ENCODE measurements at regions not wholly inside any gene's neighbourhood (a gene's known extent, or its start where the extent isn't known, plus 50 kb on each side); places are given as distances from the start of the nearest gene placed in this dataset.

DNA sequence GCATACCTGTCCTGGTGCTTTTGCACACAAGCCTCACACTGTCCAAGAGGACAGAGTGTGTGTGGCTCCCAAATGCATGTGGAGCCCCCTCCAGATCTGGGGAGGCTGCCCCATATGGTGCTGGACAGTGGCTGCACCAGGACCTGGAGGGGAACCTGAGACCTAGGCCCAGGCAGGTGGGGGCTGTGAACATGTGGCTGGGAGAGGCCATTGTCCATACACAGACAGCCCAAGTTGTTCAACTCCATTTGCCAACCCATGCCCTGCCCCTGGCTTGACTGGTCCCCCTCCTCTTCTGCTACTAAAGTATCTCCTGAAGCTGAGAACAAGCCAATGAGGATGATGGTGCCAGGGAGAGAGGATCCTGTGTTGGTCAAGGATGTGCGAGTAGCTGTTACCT lies 94.0 kb downstream of the ING1 start:
- H3K4me1 ChIP-seq, result peaks cover 0 to 15% (median 10%) of the 10 kb centered on the region in 6 donors
- no peak overlapping the region for H3K27ac ChIP-seq
- no peaks in the 10 kb centered on the region for H3K9me3 ChIP-seq
- TF ChIP-seq POLR2A (IDR thresholded peaks at IDR 0.05), result no peak
- no peak for TF ChIP-seq CTCF (IDR thresholded peaks at IDR 0.05 in 8 of 11, conservative IDR thresholded peaks at IDR 0.05 in 3 of 11)
- TF ChIP-seq POLR2AphosphoS5 (IDR thresholded peaks at IDR 0.05), result no peak
- no peak for DNase-seq
- WGBS, 5 donors, result 89 to 100% (median 100%) methylated on average over 1 of the region's 1 CpG
- H3K27me3 ChIP-seq (replicated peaks in 1 of 7), result peaks cover 0 to 56% (median 8%) of the 10 kb centered on the region in 7 donors
- intact Hi-C loops (cut with DNase I; ENCODE audit: low total_unique reads), result no loop called here
- no peak overlapping the region for H3K4me3 ChIP-seq
- H3K36me3 ChIP-seq, result no peaks in the 10 kb centered on the region

- intact Hi-C loops (cut with DNase I; ENCODE audit: low total_unique reads), result no loop called here
- DNase-seq, result no peak
- peaks cover 0 to 18% (median 12%) of the 10 kb centered on the region in 6 donors for H3K4me1 ChIP-seq
- H3K27me3 ChIP-seq (replicated peaks in 1 of 7), result peaks cover 0 to 62% (median 10%) of the 10 kb centered on the region in 7 donors
- H3K27ac ChIP-seq, result no peak overlapping the region
- no peaks in the 10 kb centered on the region for H3K9me3 ChIP-seq
- 72 to 84% (median 79%) methylated on average over 4 of the region's 4 CpGs for WGBS, 5 donors
- no peak overlapping the region for H3K4me3 ChIP-seq
- H3K36me3 ChIP-seq, result no peaks in the 10 kb centered on the region
- TF ChIP-seq CTCF (IDR thresholded peaks at IDR 0.05 in 8 of 11, conservative IDR thresholded peaks at IDR 0.05 in 3 of 11) (no peak), POLR2AphosphoS5 (IDR thresholded peaks at IDR 0.05) (no peak), POLR2A (IDR thresholded peaks at IDR 0.05) (no peak)
These were observed 94.6 kb downstream of the ING1 start for GRCh38 chr13:110808138-110808537.

GRCh38 chr13:110809871-110810486 lies 96.5 kb downstream of the ING1 start:
- Histone ChIP-seq H3K4me1 (peaks cover 0 to 18% (median 12%) of the 10 kb centered on the region in 6 donors), H3K27ac (no peak overlapping the region), H3K27me3 (replicated peaks in 1 of 7) (peaks cover 0 to 67% (median 10%) of the 10 kb centered on the region in 7 donors), H3K4me3 (no peak overlapping the region), H3K36me3 (no peaks in the 10 kb centered on the region), H3K9me3 (no peaks in the 10 kb centered on the region)
- intact Hi-C loops (cut with DNase I; ENCODE audit: low total_unique reads), result loop anchor here (10.0 kb wide), 1 partner anchor 215 kb away; no protein-coding TSS in a partner anchor
- DNase-seq, result no peak
- TF ChIP-seq POLR2AphosphoS5 (IDR thresholded peaks at IDR 0.05), result no peak
- no peak for TF ChIP-seq POLR2A (IDR thresholded peaks at IDR 0.05)
- TF ChIP-seq CTCF (IDR thresholded peaks at IDR 0.05 in 8 of 11, conservative IDR thresholded peaks at IDR 0.05 in 3 of 11), result no peak
- 67 to 79% (median 75%) methylated on average over 10 of the region's 10 CpGs for WGBS, 5 donors

- WGBS, 5 donors, result 59 to 86% (median 70%) methylated on average over 12 to 16 of the region's 16 CpGs
- no peaks in the 10 kb centered on the region for H3K9me3 ChIP-seq
- intact Hi-C loops (cut with DNase I; ENCODE audit: low total_unique reads), result loop anchor here (10.0 kb wide), 1 partner anchor 216 kb away; no protein-coding TSS in a partner anchor
These were observed 97.7 kb downstream of the ING1 start for GRCh38 chr13:110811008-110811720.

More at GRCh38 chr13:110811008-110811720, 97.7 kb downstream of the ING1 start:
- no peak overlapping the region for H3K27ac ChIP-seq
- DNase-seq, result no peak
- H3K4me1 ChIP-seq, result peaks cover 0 to 18% (median 12%) of the 10 kb centered on the region in 6 donors
- H3K4me3 ChIP-seq, result no peak overlapping the region
- no peak for TF ChIP-seq POLR2A (IDR thresholded peaks at IDR 0.05)
- no peaks in the 10 kb centered on the region for H3K36me3 ChIP-seq
- peaks cover 0 to 67% (median 10%) of the 10 kb centered on the region in 7 donors for H3K27me3 ChIP-seq (replicated peaks in 1 of 7)

All from spleen (tissue), 11 donors.